ENCODE measurements at regions not wholly inside any gene's neighbourhood (a gene's known extent, or its start where the extent isn't known, plus 50 kb on each side); places are given as distances from the start of the nearest gene placed in this dataset.

- Histone ChIP-seq H3K9ac (ENCODE audit: insufficient read depth, low read length) (no peak overlapping the region), H3K27ac (ENCODE audit: insufficient read depth, low read length) (no peak overlapping the region), H4K20me1 (ENCODE audit: control insufficient read depth, extremely low read depth, insufficient read depth, low read length) (no peaks in the 10 kb centered on the region), H2AFZ (ENCODE audit: low read length) (no peak overlapping the region), H3K4me3 (replicated peaks in 1 of 4; ENCODE audit: control extremely low read depth in 1 of 4, insufficient read depth in 1 of 4, low read depth in 3 of 4, low read length in 4 of 4) (no peak overlapping the region), H3K9me3 (ENCODE audit: control insufficient read depth, insufficient read depth, low read depth, low read length) (no peaks in the 10 kb centered on the region), H3K36me3 (ENCODE audit: control insufficient read depth, insufficient read depth, low read length) (no peaks in the 10 kb centered on the region), H3K4me1 (ENCODE audit: control insufficient read depth, extremely low read depth, insufficient read depth, low read length) (no peaks in the 10 kb centered on the region), H3K4me2 (ENCODE audit: extremely low read depth, insufficient read depth, low read length) (no peak overlapping the region), H3K79me2 (ENCODE audit: control insufficient read depth, insufficient read depth, low read length) (no peaks in the 10 kb centered on the region), H3K27me3 (ENCODE audit: control insufficient read depth, insufficient read depth, low read length) (no peaks in the 10 kb centered on the region)
- DNase-seq (ENCODE audit: low read depth in 2 of 2) = no peak
- no peak for TF ChIP-seq CTCF (conservative IDR thresholded peaks at IDR 0.05 in 1 of 2, IDR thresholded peaks at IDR 0.05 in 1 of 2; ENCODE audit: low read depth in 1 of 2, low read length in 2 of 2)
- no peak for TF ChIP-seq EZH2 (IDR thresholded peaks at IDR 0.05; ENCODE audit: low read length, missing control alignments)
Observed at GRCh38 chr2:83923531-83923930, 535.5 kb downstream of the SUCLG1 start.

- no peaks in the 10 kb centered on the region for H3K79me2 ChIP-seq (ENCODE audit: control insufficient read depth, insufficient read depth, low read length)
- no peaks in the 10 kb centered on the region for H3K9me3 ChIP-seq (ENCODE audit: control insufficient read depth, insufficient read depth, low read depth, low read length)
- no peak overlapping the region for H2AFZ ChIP-seq (ENCODE audit: low read length)
- H3K36me3 ChIP-seq (ENCODE audit: control insufficient read depth, insufficient read depth, low read length) = no peaks in the 10 kb centered on the region
- H3K27me3 ChIP-seq (ENCODE audit: control insufficient read depth, insufficient read depth, low read length) = no peaks in the 10 kb centered on the region
- TF ChIP-seq EZH2 (IDR thresholded peaks at IDR 0.05; ENCODE audit: low read length, missing control alignments) = no peak
- no peak for TF ChIP-seq CTCF (conservative IDR thresholded peaks at IDR 0.05 in 1 of 2, IDR thresholded peaks at IDR 0.05 in 1 of 2; ENCODE audit: low read depth in 1 of 2, low read length in 2 of 2)
- H3K4me3 ChIP-seq (replicated peaks in 1 of 4; ENCODE audit: control extremely low read depth in 1 of 4, insufficient read depth in 1 of 4, low read depth in 3 of 4, low read length in 4 of 4) = no peak overlapping the region
- no peaks in the 10 kb centered on the region for H4K20me1 ChIP-seq (ENCODE audit: control insufficient read depth, extremely low read depth, insufficient read depth, low read length)
- no peak for DNase-seq (ENCODE audit: low read depth in 2 of 2)
- no peak overlapping the region for H3K4me2 ChIP-seq (ENCODE audit: extremely low read depth, insufficient read depth, low read length)
- H3K9ac ChIP-seq (ENCODE audit: insufficient read depth, low read length) = no peak overlapping the region
- no peak overlapping the region for H3K27ac ChIP-seq (ENCODE audit: insufficient read depth, low read length)
- H3K4me1 ChIP-seq (ENCODE audit: control insufficient read depth, extremely low read depth, insufficient read depth, low read length) = no peaks in the 10 kb centered on the region
Observed at GRCh38 chr2:83916559-83916958, 542.5 kb downstream of the SUCLG1 start.

- H3K27ac ChIP-seq (ENCODE audit: insufficient read depth, low read length) = no peak overlapping the region
- no peak overlapping the region for H3K4me3 ChIP-seq (replicated peaks in 1 of 4; ENCODE audit: control extremely low read depth in 1 of 4, insufficient read depth in 1 of 4, low read depth in 3 of 4, low read length in 4 of 4)
- H3K4me2 ChIP-seq (ENCODE audit: extremely low read depth, insufficient read depth, low read length) = no peak overlapping the region
- H3K9ac ChIP-seq (ENCODE audit: insufficient read depth, low read length) = no peak overlapping the region
- H3K79me2 ChIP-seq (ENCODE audit: control insufficient read depth, insufficient read depth, low read length) = no peaks in the 10 kb centered on the region
- TF ChIP-seq EZH2 (IDR thresholded peaks at IDR 0.05; ENCODE audit: low read length, missing control alignments) (no peak), CTCF (conservative IDR thresholded peaks at IDR 0.05 in 1 of 2, IDR thresholded peaks at IDR 0.05 in 1 of 2; ENCODE audit: low read depth in 1 of 2, low read length in 2 of 2) (no peak)
- DNase-seq (ENCODE audit: low read depth in 2 of 2) = no peak
- H3K9me3 ChIP-seq (ENCODE audit: control insufficient read depth, insufficient read depth, low read depth, low read length) = no peaks in the 10 kb centered on the region
- no peak overlapping the region for H2AFZ ChIP-seq (ENCODE audit: low read length)
- H3K27me3 ChIP-seq (ENCODE audit: control insufficient read depth, insufficient read depth, low read length) = no peaks in the 10 kb centered on the region
- no peaks in the 10 kb centered on the region for H4K20me1 ChIP-seq (ENCODE audit: control insufficient read depth, extremely low read depth, insufficient read depth, low read length)
- no peaks in the 10 kb centered on the region for H3K4me1 ChIP-seq (ENCODE audit: control insufficient read depth, extremely low read depth, insufficient read depth, low read length)
- no peaks in the 10 kb centered on the region for H3K36me3 ChIP-seq (ENCODE audit: control insufficient read depth, insufficient read depth, low read length)
Observed at GRCh38 chr2:83915381-83915780, 543.7 kb downstream of the SUCLG1 start.

Measured in fibroblast of lung (primary cell).